ENCODE measurements at regions not wholly inside any gene's neighbourhood (a gene's known extent, or its start where the extent isn't known, plus 50 kb on each side); places are given as distances from the start of the nearest gene placed in this dataset.
"Not testable (repeated sequence)": the region's sequence is repeated elsewhere in the genome, so short reads cannot be mapped to it uniquely, and the experiment has no call there.

DNA sequence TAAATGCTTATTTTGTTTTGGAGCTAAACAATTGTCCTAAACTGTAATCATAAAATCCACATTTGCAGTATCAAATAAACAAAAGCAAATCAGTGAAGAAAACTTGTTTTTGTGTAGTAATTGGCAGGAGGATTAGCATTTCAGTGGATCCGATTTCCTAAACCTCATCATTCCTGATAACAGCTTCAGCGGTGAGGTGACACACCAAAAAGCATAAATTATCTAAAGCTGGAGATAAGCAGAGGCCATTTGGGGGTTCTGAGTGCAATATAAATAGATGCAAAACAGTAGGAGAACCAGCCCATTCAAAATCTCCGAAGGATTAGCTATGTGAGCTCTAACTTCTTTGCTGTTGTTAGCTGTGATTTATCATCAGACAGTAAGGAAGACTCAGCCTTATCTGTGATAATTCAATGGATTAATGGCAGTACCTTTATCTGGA lies 235.8 kb downstream of the EPHA7 start:
- Mint-ChIP-seq H3K36me3 (ENCODE audit: low read depth) (no peaks in the 10 kb centered on the region), H3K27ac (no peak overlapping the region), H3K4me1 (ENCODE audit: low read depth) (no peaks in the 10 kb centered on the region), H3K27me3 (no peaks in the 10 kb centered on the region), H3K9me3 (peaks cover 2% of the 10 kb centered on the region), H3K4me3 (no peak overlapping the region)
- POLR2A ChIA-PET, result no interaction called here
- TF ChIP-seq, protein P1, sequence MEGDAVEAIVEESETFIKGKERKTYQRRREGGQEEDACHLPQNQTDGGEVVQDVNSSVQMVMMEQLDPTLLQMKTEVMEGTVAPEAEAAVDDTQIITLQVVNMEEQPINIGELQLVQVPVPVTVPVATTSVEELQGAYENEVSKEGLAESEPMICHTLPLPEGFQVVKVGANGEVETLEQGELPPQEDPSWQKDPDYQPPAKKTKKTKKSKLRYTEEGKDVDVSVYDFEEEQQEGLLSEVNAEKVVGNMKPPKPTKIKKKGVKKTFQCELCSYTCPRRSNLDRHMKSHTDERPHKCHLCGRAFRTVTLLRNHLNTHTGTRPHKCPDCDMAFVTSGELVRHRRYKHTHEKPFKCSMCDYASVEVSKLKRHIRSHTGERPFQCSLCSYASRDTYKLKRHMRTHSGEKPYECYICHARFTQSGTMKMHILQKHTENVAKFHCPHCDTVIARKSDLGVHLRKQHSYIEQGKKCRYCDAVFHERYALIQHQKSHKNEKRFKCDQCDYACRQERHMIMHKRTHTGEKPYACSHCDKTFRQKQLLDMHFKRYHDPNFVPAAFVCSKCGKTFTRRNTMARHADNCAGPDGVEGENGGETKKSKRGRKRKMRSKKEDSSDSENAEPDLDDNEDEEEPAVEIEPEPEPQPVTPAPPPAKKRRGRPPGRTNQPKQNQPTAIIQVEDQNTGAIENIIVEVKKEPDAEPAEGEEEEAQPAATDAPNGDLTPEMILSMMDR (IDR thresholded peaks at IDR 0.05), result no peak
- intact Hi-C loops (cut with micrococcal nuclease), result no loop called here
- no peak for DNase-seq
- no peak for ATAC-seq
- CTCF ChIA-PET, result no interaction called here

DNA sequence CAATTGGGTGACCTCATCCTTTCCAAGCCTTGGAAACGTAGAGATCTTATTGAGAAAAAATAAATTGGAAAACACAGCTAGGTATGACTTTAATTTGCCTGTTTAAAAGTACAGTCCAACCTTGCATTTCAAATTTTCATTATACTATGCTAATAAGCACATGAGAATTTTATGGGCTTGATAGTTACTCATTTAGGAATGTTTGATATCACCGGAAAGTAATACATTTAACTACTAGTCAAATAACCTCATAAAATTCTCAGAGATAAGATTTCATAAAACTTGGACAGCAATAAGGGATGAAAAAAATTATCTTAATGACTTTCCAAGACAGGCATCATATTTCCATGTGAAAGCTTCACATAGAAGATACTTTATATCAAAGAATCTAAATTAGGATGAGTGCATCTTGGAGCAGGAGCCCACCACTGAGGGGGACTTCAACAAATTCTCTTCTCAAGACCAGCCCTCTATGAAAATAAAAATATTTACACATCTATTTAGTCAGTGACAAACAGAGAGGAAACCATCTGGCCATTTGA lies 236.3 kb downstream of the EPHA7 start:
- TF ChIP-seq, protein P1 (IDR thresholded peaks at IDR 0.05), result no peak
- peaks cover 2% of the 10 kb centered on the region for H3K9me3 Mint-ChIP-seq
- intact Hi-C loops (cut with micrococcal nuclease), result no loop called here
- H3K27ac Mint-ChIP-seq, result no peak overlapping the region
- H3K27me3 Mint-ChIP-seq, result no peaks in the 10 kb centered on the region
- H3K4me1 Mint-ChIP-seq (ENCODE audit: low read depth), result no peaks in the 10 kb centered on the region
- no peak for DNase-seq
- H3K36me3 Mint-ChIP-seq (ENCODE audit: low read depth), result no peaks in the 10 kb centered on the region
- CTCF ChIA-PET, result no interaction called here
- no peak overlapping the region for H3K4me3 Mint-ChIP-seq
- POLR2A ChIA-PET, result no interaction called here
- ATAC-seq, result no peak

DNA sequence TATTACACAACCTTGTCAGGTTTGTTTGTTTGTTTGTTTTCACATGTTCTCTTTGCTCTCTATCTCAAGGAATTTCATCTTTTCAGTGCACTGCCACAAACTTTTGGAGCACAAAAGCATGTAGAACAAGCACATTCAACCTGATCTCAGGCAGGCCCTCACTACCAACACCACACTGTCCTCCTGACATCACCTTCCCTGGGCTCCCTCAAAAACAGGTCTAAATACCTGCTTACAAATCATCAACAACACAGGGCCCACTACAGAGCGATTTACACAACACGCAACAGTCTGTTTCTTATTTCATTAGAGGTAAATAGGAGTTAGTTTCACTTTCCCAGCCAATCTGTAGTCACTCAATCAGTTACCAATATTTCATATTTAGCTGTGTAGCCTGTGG lies 241.4 kb downstream of the EPHA7 start:
- DNase-seq (no peak), ATAC-seq (no peak)
- intact Hi-C loops (cut with micrococcal nuclease), result no loop called here
- POLR2A ChIA-PET, result no interaction called here
- Mint-ChIP-seq H3K36me3 (ENCODE audit: low read depth) (no peaks in the 10 kb centered on the region), H3K9me3 (peaks cover 2% of the 10 kb centered on the region), H3K27ac (no peak overlapping the region), H3K4me1 (ENCODE audit: low read depth) (no peaks in the 10 kb centered on the region), H3K27me3 (no peaks in the 10 kb centered on the region), H3K4me3 (no peak overlapping the region)
- TF ChIP-seq, protein P1 (IDR thresholded peaks at IDR 0.05), result no peak
- CTCF ChIA-PET, result no interaction called here

DNA sequence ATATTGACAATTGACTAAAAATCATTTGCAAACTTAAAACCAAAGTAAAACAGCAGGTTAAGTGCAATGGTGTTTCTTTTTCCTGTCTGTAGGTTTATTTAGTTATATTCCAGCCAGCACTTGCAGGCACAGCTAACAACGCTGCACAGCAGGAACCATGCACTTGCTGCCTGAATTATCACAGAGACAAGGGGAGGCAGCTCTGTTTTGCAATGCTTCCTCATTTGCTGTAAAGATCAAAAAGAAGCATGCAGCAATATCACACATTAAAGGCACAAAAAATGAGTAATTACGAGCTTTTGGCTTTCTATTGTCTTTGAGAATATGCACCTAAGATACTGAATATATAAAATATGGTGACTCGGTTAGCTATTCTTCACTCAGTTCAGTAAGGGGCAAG lies 241.9 kb downstream of the EPHA7 start:
- intact Hi-C loops (cut with micrococcal nuclease), result no loop called here
- POLR2A ChIA-PET, result no interaction called here

DNA sequence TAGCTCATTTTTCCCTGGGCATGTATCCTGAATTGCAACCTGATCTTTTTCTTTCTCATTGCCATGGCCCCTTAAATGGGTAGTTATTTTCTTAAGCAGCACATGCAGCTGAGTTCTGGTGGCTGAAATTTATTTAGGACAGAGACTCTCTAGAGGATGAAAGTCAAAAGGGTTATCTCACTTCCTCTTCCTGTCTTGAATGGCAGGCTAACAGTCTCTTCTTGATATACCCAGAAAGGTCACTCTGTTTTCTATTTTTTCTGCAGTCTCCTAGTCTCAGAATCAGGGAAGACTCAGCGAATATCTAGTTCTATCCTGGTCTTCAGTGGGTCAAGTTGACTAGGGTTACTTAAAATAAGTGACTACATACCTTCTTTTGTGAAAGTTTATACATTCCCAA lies 243.3 kb downstream of the EPHA7 start:
- intact Hi-C loops (cut with micrococcal nuclease), result no loop called here
- Mint-ChIP-seq H3K36me3 (ENCODE audit: low read depth) (no peaks in the 10 kb centered on the region), H3K27me3 (no peaks in the 10 kb centered on the region), H3K4me1 (ENCODE audit: low read depth) (no peaks in the 10 kb centered on the region), H3K9me3 (peaks cover 2% of the 10 kb centered on the region), H3K27ac (no peak overlapping the region), H3K4me3 (no peak overlapping the region)
- ATAC-seq, result no peak
- DNase-seq, result no peak
- TF ChIP-seq, protein P1 (IDR thresholded peaks at IDR 0.05), result no peak
- ChIA-PET CTCF (no interaction called here), POLR2A (no interaction called here)

More for the DNA sequence above, 241.9 kb downstream of the EPHA7 start:
- Mint-ChIP-seq H3K27ac (no peak overlapping the region), H3K27me3 (no peaks in the 10 kb centered on the region), H3K36me3 (ENCODE audit: low read depth) (no peaks in the 10 kb centered on the region), H3K4me1 (ENCODE audit: low read depth) (no peaks in the 10 kb centered on the region), H3K9me3 (peaks cover 2% of the 10 kb centered on the region), H3K4me3 (no peak overlapping the region)
- no peak for DNase-seq
- no peak for ATAC-seq
- CTCF ChIA-PET, result no interaction called here
- TF ChIP-seq, protein P1 (IDR thresholded peaks at IDR 0.05), result no peak

DNA sequence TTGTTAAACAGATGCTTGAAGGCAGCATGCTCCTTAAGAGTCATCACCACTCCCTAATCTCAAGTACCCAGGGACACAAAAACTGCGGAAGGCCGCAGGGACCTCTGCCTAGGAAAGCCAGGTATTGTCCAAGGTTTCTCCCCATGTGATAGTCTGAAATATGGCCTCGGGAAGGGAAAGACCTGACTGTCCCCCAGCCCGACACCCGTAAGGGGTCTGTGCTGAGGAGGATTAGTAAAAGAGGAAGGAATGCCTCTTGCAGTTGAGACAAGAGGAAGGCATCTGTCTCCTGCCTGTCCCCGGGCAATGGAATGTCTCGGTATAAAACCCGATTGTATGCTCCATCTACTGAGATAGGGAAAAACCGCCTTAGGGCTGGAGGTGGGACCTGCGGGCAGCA lies 245.8 kb downstream of the EPHA7 start:
- POLR2A ChIA-PET; H3K4me3 Mint-ChIP-seq; H3K27me3 Mint-ChIP-seq; H3K4me1 Mint-ChIP-seq (ENCODE audit: low read depth); H3K27ac Mint-ChIP-seq; intact Hi-C loops (cut with micrococcal nuclease); ATAC-seq; H3K36me3 Mint-ChIP-seq (ENCODE audit: low read depth); H3K9me3 Mint-ChIP-seq; CTCF ChIA-PET; DNase-seq: not testable (repeated sequence)

Measured in activated CD8-positive, alpha-beta T cell treated with anti-CD3 and anti-CD28 coated beads for 36 hours (primary cell).